AML-193 (cell line): ENCODE measurements at regions not wholly inside any gene's neighbourhood (a gene's known extent, or its start where the extent isn't known, plus 50 kb on each side); places are given as distances from the start of the nearest gene placed in this dataset.
"Not testable (repeated sequence)": the region's sequence is repeated elsewhere in the genome, so short reads cannot be mapped to it uniquely, and the experiment has no call there.

ENCODE experiments used
- DNase-seq, 2 experiments: peaks; one replicate each; lab custom pipeline; 2025; lab: John Stamatoyannopoulos, UW

GRCh38 chr1:79204779-79205479 lies 198.4 kb upstream of the ADGRL4 start:
- DNase-seq, result no peak

- no peak for DNase-seq
These were observed 192.3 kb upstream of the ADGRL4 start for GRCh38 chr1:79198832-79199231.

- no peak for DNase-seq
These were observed 190.9 kb upstream of the ADGRL4 start for GRCh38 chr1:79197421-79197820.

GRCh38 chr1:79196211-79196610 lies 189.7 kb upstream of the ADGRL4 start:
- no peak for DNase-seq

GRCh38 chr1:79193211-79194079 lies 186.9 kb upstream of the ADGRL4 start:
- no peak for DNase-seq

- DNase-seq, result no peak
These were observed 183.5 kb upstream of the ADGRL4 start for GRCh38 chr1:79190074-79190473.

- no peak for DNase-seq
These were observed 181.8 kb upstream of the ADGRL4 start for GRCh38 chr1:79188337-79188736.

- no peak for DNase-seq
These were observed 179.7 kb upstream of the ADGRL4 start for GRCh38 chr1:79186260-79186659.

GRCh38 chr1:79177844-79178243 lies 171.3 kb upstream of the ADGRL4 start:
- no peak for DNase-seq

GRCh38 chr1:79161077-79161476 lies 154.5 kb upstream of the ADGRL4 start:
- no peak for DNase-seq

GRCh38 chr1:79155991-79156390 lies 149.5 kb upstream of the ADGRL4 start:
- no peak for DNase-seq

- DNase-seq, result no peak
These were observed 144.7 kb upstream of the ADGRL4 start for GRCh38 chr1:79151006-79151796.

GRCh38 chr1:79150576-79150975 lies 144.0 kb upstream of the ADGRL4 start:
- no peak for DNase-seq

- DNase-seq, result not testable (repeated sequence)
These were observed 131.7 kb upstream of the ADGRL4 start for GRCh38 chr1:79138227-79138626.

- DNase-seq, result no peak
These were observed 127.3 kb upstream of the ADGRL4 start for GRCh38 chr1:79133774-79134364.

- no peak for DNase-seq
These were observed 125.1 kb upstream of the ADGRL4 start for GRCh38 chr1:79131626-79132025.

GRCh38 chr1:79129914-79130313 lies 123.4 kb upstream of the ADGRL4 start:
- no peak for DNase-seq

GRCh38 chr1:79128722-79129121 lies 122.2 kb upstream of the ADGRL4 start:
- no peak for DNase-seq

- no peak for DNase-seq
These were observed 118.2 kb upstream of the ADGRL4 start for GRCh38 chr1:79124756-79125155.

GRCh38 chr1:79122521-79122920 lies 116.0 kb upstream of the ADGRL4 start:
- DNase-seq, result no peak

- DNase-seq, result no peak
These were observed 110.8 kb upstream of the ADGRL4 start for GRCh38 chr1:79117376-79117775.

- no peak for DNase-seq
These were observed 107.3 kb upstream of the ADGRL4 start for GRCh38 chr1:79113836-79114235.
